ENCODE measurements at regions not wholly inside any gene's neighbourhood (a gene's known extent, or its start where the extent isn't known, plus 50 kb on each side); places are given as distances from the start of the nearest gene placed in this dataset.

- no peak overlapping the region for H3K27ac ChIP-seq
- no peak for TF ChIP-seq POLR2A (IDR thresholded peaks at IDR 0.05)
- no peak for TF ChIP-seq POLR2AphosphoS5 (IDR thresholded peaks at IDR 0.05)
- TF ChIP-seq EP300 (IDR thresholded peaks at IDR 0.05; ENCODE audit: low read depth) = no peak
- no peak for TF ChIP-seq CTCF (IDR thresholded peaks at IDR 0.05)
- H3K4me1 ChIP-seq = no peaks in the 10 kb centered on the region
Measured at GRCh38 chr7:121796381-121796780, 76.6 kb upstream of the PTPRZ1 start.

GRCh38 chr7:121795736-121796135 is 77.2 kb upstream of the PTPRZ1 start:
- intact Hi-C loops (cut with DNase I; ENCODE audit: low total_unique reads) (no loop called here), in situ Hi-C loops (cut with MboI; ENCODE audit: low pct_ligation_motif_present in 1 of 4, low pct_unique_long_range_greater_than_20kb in 1 of 4, low sequenced_read_pairs in 3 of 4) (no loop called here)
- Histone ChIP-seq H3K4me3 (no peak overlapping the region), H3K9me3 (no peaks in the 10 kb centered on the region), H3K36me3 (no peaks in the 10 kb centered on the region), H3K27me3 (no peaks in the 10 kb centered on the region), H3K4me1 (no peaks in the 10 kb centered on the region), H3K27ac (no peak overlapping the region)
- TF ChIP-seq POLR2AphosphoS5 (IDR thresholded peaks at IDR 0.05) (no peak), EP300 (IDR thresholded peaks at IDR 0.05; ENCODE audit: low read depth) (no peak), POLR2A (IDR thresholded peaks at IDR 0.05) (no peak), CTCF (IDR thresholded peaks at IDR 0.05) (no peak)
- 67 to 83% methylated on average over 1 to 2 of the region's 2 CpGs for WGBS, 2 donors (ENCODE audit: low coverage in 1 of 2)
- DNase-seq = no peak

More at GRCh38 chr7:121796381-121796780, 76.6 kb upstream of the PTPRZ1 start:
- H3K36me3 ChIP-seq = no peaks in the 10 kb centered on the region
- H3K9me3 ChIP-seq = no peaks in the 10 kb centered on the region
- H3K4me3 ChIP-seq = no peak overlapping the region
- intact Hi-C loops (cut with DNase I; ENCODE audit: low total_unique reads) = no loop called here
- in situ Hi-C loops (cut with MboI; ENCODE audit: low pct_ligation_motif_present in 1 of 4, low pct_unique_long_range_greater_than_20kb in 1 of 4, low sequenced_read_pairs in 3 of 4) = no loop called here
- DNase-seq = no peak
- 72 to 80% methylated on average over 4 of the region's 4 CpGs for WGBS, 2 donors (ENCODE audit: low coverage in 1 of 2)
- H3K27me3 ChIP-seq = no peaks in the 10 kb centered on the region

GRCh38 chr7:121793716-121794115 is 79.2 kb upstream of the PTPRZ1 start:
- Histone ChIP-seq H3K4me1 (no peaks in the 10 kb centered on the region), H3K27ac (no peak overlapping the region), H3K4me3 (no peak overlapping the region), H3K9me3 (no peaks in the 10 kb centered on the region), H3K27me3 (no peaks in the 10 kb centered on the region), H3K36me3 (no peaks in the 10 kb centered on the region)
- in situ Hi-C loops (cut with MboI; ENCODE audit: low pct_ligation_motif_present in 1 of 4, low pct_unique_long_range_greater_than_20kb in 1 of 4, low sequenced_read_pairs in 3 of 4) (no loop called here), intact Hi-C loops (cut with DNase I; ENCODE audit: low total_unique reads) (no loop called here)
- DNase-seq = no peak
- TF ChIP-seq POLR2AphosphoS5 (IDR thresholded peaks at IDR 0.05) (no peak), POLR2A (IDR thresholded peaks at IDR 0.05) (no peak), EP300 (IDR thresholded peaks at IDR 0.05; ENCODE audit: low read depth) (no peak), CTCF (IDR thresholded peaks at IDR 0.05) (no peak)
- 67 to 81% methylated on average over 5 of the region's 5 CpGs for WGBS, 2 donors (ENCODE audit: low coverage in 1 of 2)

- Histone ChIP-seq H3K36me3 (no peaks in the 10 kb centered on the region), H3K4me3 (no peak overlapping the region), H3K9me3 (no peaks in the 10 kb centered on the region), H3K27ac (no peak overlapping the region), H3K27me3 (no peaks in the 10 kb centered on the region), H3K4me1 (no peaks in the 10 kb centered on the region)
- in situ Hi-C loops (cut with MboI; ENCODE audit: low pct_ligation_motif_present in 1 of 4, low pct_unique_long_range_greater_than_20kb in 1 of 4, low sequenced_read_pairs in 3 of 4) (no loop called here), intact Hi-C loops (cut with DNase I; ENCODE audit: low total_unique reads) (no loop called here)
- 63 to 90% methylated on average over 2 to 3 of the region's 3 CpGs for WGBS, 2 donors (ENCODE audit: low coverage in 1 of 2)
- no peak for TF ChIP-seq CTCF (IDR thresholded peaks at IDR 0.05)
- TF ChIP-seq EP300 (IDR thresholded peaks at IDR 0.05; ENCODE audit: low read depth) = no peak
- TF ChIP-seq POLR2AphosphoS5 (IDR thresholded peaks at IDR 0.05) = no peak
- TF ChIP-seq POLR2A (IDR thresholded peaks at IDR 0.05) = no peak
- no peak for DNase-seq
Measured at GRCh38 chr7:121777672-121778071, 95.3 kb upstream of the PTPRZ1 start.

All from transverse colon (tissue), 4 donors.